ENCODE measurements at regions not wholly inside any gene's neighbourhood (a gene's known extent, or its start where the extent isn't known, plus 50 kb on each side); places are given as distances from the start of the nearest gene placed in this dataset.
"Not testable (repeated sequence)": the region's sequence is repeated elsewhere in the genome, so short reads cannot be mapped to it uniquely, and the experiment has no call there.

DNA sequence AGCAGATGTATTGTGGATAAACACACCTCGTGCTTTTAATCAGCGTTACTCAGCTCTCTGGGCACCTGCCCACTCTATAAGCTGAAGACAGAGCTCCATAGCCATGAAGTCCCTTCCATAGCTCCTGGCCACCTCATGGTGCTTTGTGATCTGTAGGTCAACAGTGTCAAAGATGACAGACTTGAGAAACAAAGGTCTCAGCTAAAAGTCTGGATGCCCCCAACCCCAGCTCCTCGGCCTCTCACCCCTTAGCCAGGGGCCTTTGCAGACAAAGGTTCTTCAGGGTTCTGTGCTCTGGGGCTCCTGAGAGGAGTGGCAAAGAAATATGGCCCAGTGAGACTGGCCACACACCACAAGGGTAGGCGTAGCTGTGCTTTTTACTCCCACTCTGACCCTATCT, 168.6 kb downstream of the KLF13 start:
- H3K4me1 Mint-ChIP-seq (ENCODE audit: low read depth) = no peaks in the 10 kb centered on the region
- no peaks in the 10 kb centered on the region for H3K36me3 Mint-ChIP-seq (ENCODE audit: low read depth)
- H3K9me3 Mint-ChIP-seq = peaks cover 14% of the 10 kb centered on the region
- H3K27ac Mint-ChIP-seq = no peak overlapping the region
- no peak overlapping the region for H3K4me3 Mint-ChIP-seq
- H3K27me3 Mint-ChIP-seq = peaks cover 18% of the 10 kb centered on the region
- intact Hi-C loops (cut with micrococcal nuclease) = loop anchor here (10.0 kb wide), 1 partner anchor 830 kb away; no protein-coding TSS in a partner anchor

- H3K27me3 Mint-ChIP-seq = peaks cover 18% of the 10 kb centered on the region
- intact Hi-C loops (cut with micrococcal nuclease) = loop anchor here (10.0 kb wide), 1 partner anchor 833 kb away; no protein-coding TSS in a partner anchor
- no peak overlapping the region for H3K4me3 Mint-ChIP-seq
- no peak overlapping the region for H3K27ac Mint-ChIP-seq
- H3K36me3 Mint-ChIP-seq (ENCODE audit: low read depth) = no peaks in the 10 kb centered on the region
- H3K9me3 Mint-ChIP-seq = no peaks in the 10 kb centered on the region
- H3K4me1 Mint-ChIP-seq (ENCODE audit: low read depth) = no peaks in the 10 kb centered on the region
Measured at GRCh38 chr15:31497838-31498237, 171.2 kb downstream of the KLF13 start.

DNA sequence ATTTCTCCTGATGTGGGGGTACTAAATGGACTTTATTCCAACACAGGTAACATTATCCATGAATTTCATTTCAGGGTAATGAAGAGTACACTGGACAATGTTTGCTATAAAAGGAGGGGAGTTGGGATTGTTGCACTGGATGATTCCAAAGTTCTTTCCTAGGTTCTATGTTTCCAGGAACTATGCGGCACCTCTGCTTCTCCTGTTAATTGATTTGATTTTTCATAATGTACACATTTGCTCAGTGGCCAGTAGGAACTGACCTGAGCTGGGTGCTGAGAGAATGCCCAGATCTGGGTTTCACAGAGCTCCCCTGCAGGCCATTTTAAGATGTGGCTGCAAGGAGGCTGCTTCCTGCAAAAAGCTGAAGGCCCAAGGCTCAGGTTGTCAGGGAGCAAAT, 171.7 kb downstream of the KLF13 start:
- Mint-ChIP-seq H3K4me3 (no peak overlapping the region), H3K36me3 (ENCODE audit: low read depth) (no peaks in the 10 kb centered on the region), H3K4me1 (ENCODE audit: low read depth) (no peaks in the 10 kb centered on the region), H3K9me3 (no peaks in the 10 kb centered on the region), H3K27me3 (peaks cover 19% of the 10 kb centered on the region), H3K27ac (no peak overlapping the region)
- intact Hi-C loops (cut with micrococcal nuclease) = loop anchor here (10.0 kb wide), 1 partner anchor 834 kb away; no protein-coding TSS in a partner anchor

- no peaks in the 10 kb centered on the region for H3K4me1 Mint-ChIP-seq (ENCODE audit: low read depth)
- H3K27ac Mint-ChIP-seq = no peak overlapping the region
- peaks cover 19% of the 10 kb centered on the region for H3K27me3 Mint-ChIP-seq
- no peak overlapping the region for H3K4me3 Mint-ChIP-seq
- intact Hi-C loops (cut with micrococcal nuclease) = loop anchor here (10.0 kb wide), 1 partner anchor 834 kb away; no protein-coding TSS in a partner anchor
- no peaks in the 10 kb centered on the region for H3K36me3 Mint-ChIP-seq (ENCODE audit: low read depth)
- no peaks in the 10 kb centered on the region for H3K9me3 Mint-ChIP-seq
Measured at GRCh38 chr15:31498756-31499155, 172.1 kb downstream of the KLF13 start.

DNA sequence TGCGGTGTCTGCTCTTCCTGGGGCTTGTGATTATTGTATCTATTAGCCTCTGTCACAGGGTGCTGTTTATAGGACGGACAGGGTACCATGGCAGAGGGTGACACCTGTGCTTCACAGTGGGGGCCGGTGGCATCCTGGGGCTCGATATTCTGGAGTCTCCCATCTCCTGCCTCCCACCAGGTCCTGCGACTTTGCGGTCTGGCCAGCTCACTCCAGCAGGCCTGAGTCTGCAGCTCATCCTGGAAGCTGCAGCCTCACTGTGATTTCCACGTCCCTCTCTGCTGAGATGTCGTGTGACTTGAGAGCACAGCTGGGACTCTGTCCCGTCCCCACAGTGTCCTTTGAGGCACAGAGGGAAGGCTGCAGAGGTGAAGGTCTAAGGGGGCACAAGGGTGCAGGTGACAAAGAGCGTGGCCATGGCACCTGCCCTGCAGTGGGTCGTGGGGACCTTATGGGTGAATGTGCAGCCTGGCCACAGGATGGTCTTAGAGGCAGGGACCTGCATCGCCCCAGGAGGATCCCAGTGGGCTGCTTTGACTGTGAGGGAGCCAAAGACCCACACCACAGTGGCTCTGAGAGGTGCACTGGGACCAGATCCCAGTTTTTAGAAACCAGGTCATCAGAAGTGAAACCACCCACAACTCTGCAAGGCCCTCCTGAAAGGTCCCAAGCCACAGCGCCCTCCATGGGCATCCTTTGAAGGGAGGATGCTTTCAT, 172.8 kb downstream of the KLF13 start:
- H3K4me3 Mint-ChIP-seq = no peak overlapping the region

DNA sequence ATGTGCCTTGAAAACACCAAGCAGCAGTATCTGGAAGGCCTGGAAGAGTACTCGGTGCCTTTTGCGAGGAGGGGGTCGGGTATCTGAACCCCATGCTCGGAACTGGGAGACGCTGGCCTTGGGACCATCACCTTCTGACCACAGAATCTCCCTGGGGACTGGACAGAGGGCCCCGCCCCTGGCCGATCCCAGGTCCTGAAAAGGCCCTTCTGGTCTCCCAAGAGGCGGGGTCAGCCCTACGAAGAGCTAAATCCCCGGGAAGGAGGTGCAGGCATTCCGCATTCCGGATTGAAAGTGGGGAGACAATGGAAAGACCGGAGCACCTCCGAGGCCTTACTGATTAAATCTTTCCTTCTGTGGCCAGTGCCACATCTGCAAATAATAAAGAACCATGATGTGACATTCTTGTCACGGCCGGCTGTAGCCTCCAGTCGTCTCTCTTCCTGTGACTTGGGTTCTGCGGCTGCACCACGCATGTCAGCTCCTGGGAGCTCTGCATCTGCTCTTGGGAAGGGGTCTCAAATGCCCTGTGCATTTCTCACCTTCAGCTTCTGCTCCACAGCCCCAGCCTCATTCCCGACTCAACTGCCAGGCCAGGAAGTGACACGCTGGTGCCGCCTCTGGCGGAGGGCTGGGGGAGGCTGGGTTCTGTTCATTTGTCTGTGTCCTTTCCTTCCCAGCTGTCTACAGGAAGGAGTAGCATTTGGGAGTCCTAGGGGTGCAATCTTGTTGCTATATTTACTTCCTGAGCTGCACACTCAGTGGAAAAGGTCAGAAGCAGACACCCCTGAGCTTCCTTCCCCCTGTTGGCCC, 173.5 kb downstream of the KLF13 start:
- Mint-ChIP-seq H3K4me3 (no peak overlapping the region), H3K4me1 (ENCODE audit: low read depth) (no peaks in the 10 kb centered on the region), H3K27me3 (peaks cover 15% of the 10 kb centered on the region), H3K27ac (no peak overlapping the region), H3K36me3 (ENCODE audit: low read depth) (no peaks in the 10 kb centered on the region), H3K9me3 (no peaks in the 10 kb centered on the region)
- intact Hi-C loops (cut with micrococcal nuclease) = loop anchor here (10.0 kb wide), 1 partner anchor 835 kb away; no protein-coding TSS in a partner anchor

More for the DNA sequence above, 172.8 kb downstream of the KLF13 start:
- peaks cover 15% of the 10 kb centered on the region for H3K27me3 Mint-ChIP-seq
- no peaks in the 10 kb centered on the region for H3K4me1 Mint-ChIP-seq (ENCODE audit: low read depth)
- no peaks in the 10 kb centered on the region for H3K36me3 Mint-ChIP-seq (ENCODE audit: low read depth)
- intact Hi-C loops (cut with micrococcal nuclease) = loop anchor here (10.0 kb wide), 1 partner anchor 835 kb away; no protein-coding TSS in a partner anchor
- no peak overlapping the region for H3K27ac Mint-ChIP-seq
- no peaks in the 10 kb centered on the region for H3K9me3 Mint-ChIP-seq

DNA sequence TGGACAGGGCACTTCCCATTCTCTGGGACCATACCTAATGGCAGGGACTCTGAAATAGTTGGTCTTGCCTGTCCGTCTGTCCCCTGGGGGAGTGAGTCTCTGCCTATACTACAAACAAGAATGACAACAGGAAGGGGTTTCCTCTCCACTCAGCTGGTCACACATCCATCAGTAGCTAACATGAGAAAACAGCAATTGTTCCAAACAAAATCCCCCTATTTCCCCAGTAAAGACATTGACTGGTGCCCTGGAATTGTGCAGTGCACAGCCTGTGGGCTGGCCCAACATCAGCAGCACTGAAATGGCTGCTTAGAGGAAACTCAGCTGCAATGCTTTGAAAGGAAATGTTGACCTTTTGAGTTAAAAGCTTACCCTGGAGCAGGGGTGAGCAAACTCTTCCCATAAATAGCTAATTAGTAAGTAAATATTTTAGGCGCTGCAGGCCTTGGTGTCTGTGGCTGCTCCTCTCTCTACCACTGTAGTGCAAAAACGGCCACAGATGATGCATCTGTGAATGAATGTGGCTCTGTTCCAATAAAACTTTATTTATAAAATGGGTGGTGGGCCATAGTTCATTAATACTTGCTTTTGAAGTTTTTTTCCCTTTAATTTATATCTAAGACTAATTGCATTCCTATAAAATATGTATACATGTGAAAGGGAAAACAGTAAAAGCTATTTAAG, 174.3 kb downstream of the KLF13 start:
- Mint-ChIP-seq H3K4me1 (ENCODE audit: low read depth) (no peaks in the 10 kb centered on the region), H3K27me3 (peaks cover 17% of the 10 kb centered on the region), H3K36me3 (ENCODE audit: low read depth) (no peaks in the 10 kb centered on the region), H3K4me3 (no peak overlapping the region), H3K9me3 (no peaks in the 10 kb centered on the region), H3K27ac (no peak overlapping the region)
- intact Hi-C loops (cut with micrococcal nuclease) = no loop called here

- Mint-ChIP-seq H3K9me3 (no peaks in the 10 kb centered on the region), H3K4me3 (no peak overlapping the region), H3K27ac (no peak overlapping the region), H3K36me3 (ENCODE audit: low read depth) (no peaks in the 10 kb centered on the region), H3K4me1 (ENCODE audit: low read depth) (no peaks in the 10 kb centered on the region), H3K27me3 (peaks cover 20% of the 10 kb centered on the region)
- intact Hi-C loops (cut with micrococcal nuclease) = no loop called here
Measured at GRCh38 chr15:31501536-31502157, 175.0 kb downstream of the KLF13 start.

GRCh38 chr15:31502541-31503229, 176.1 kb downstream of the KLF13 start:
- H3K27ac Mint-ChIP-seq = no peak overlapping the region
- H3K9me3 Mint-ChIP-seq = peaks cover 5% of the 10 kb centered on the region
- H3K4me3 Mint-ChIP-seq = no peak overlapping the region
- no peaks in the 10 kb centered on the region for H3K4me1 Mint-ChIP-seq (ENCODE audit: low read depth)
- no peaks in the 10 kb centered on the region for H3K36me3 Mint-ChIP-seq (ENCODE audit: low read depth)
- H3K27me3 Mint-ChIP-seq = peaks cover 28% of the 10 kb centered on the region
- intact Hi-C loops (cut with micrococcal nuclease) = no loop called here

DNA sequence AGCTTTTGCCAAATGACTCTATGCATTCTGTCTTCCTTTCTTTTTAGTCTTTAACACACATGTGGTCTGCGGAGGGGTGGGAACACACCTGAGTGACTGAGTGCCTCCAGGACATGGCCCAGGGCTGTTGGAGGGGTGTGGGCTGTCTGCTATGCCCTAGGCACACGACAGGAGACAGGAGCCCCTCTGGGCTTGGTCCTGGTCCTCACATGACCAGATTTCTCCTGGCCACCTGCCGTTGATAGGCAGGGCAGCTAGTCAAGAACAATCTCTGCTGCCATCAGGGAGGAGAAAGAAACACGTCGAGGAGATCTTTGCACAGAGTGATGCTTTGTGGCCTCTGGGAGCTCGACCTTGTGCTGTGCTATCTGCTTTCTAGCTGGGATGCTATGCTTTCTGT, 176.6 kb downstream of the KLF13 start:
- intact Hi-C loops (cut with micrococcal nuclease) = no loop called here
- Mint-ChIP-seq H3K4me1 (ENCODE audit: low read depth) (no peaks in the 10 kb centered on the region), H3K27me3 (peaks cover 33% of the 10 kb centered on the region), H3K4me3 (no peak overlapping the region), H3K27ac (no peak overlapping the region), H3K36me3 (ENCODE audit: low read depth) (no peaks in the 10 kb centered on the region), H3K9me3 (peaks cover 10% of the 10 kb centered on the region)

DNA sequence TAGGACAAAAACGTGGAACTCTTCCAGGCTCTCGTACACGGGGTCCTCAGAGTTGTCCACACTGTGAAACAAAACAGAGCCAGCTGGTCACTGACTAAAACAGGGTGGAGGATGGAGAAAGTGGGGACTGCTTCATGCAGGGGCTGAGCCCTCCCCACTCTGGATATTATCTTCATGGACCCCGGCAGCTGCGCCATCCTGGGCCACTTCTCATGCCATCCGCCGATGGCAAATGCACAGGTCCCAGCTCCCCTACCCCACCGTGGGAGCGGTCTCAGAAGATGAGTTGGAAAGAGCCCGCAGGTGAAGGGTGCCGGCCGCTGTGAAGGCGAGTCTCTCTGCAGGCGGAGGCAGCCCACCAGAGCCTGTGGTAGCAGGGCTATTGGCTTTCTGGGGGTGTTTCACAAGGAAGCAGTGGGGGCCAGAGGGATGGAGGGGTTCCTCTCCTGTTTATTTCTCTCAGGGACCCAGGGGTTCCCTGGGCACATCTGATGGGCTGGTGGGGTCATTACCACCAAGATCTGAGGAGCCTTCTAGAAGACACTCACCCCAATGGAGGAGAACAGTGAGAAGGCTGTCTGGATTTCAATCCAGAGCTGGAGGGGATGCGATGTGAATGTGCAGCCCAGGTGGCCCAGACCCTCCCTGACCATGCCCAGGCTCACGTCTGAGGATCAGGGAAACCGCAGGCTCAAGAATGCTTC, 177.3 kb downstream of the KLF13 start:
- no peak overlapping the region for H3K4me3 Mint-ChIP-seq
- H3K4me1 Mint-ChIP-seq (ENCODE audit: low read depth) = no peaks in the 10 kb centered on the region
- peaks cover 35% of the 10 kb centered on the region for H3K27me3 Mint-ChIP-seq
- H3K9me3 Mint-ChIP-seq = peaks cover 11% of the 10 kb centered on the region
- intact Hi-C loops (cut with micrococcal nuclease) = no loop called here
- H3K27ac Mint-ChIP-seq = no peak overlapping the region
- no peaks in the 10 kb centered on the region for H3K36me3 Mint-ChIP-seq (ENCODE audit: low read depth)

GRCh38 chr15:31504462-31504839, 177.8 kb downstream of the KLF13 start:
- H3K36me3 Mint-ChIP-seq (ENCODE audit: low read depth) = no peaks in the 10 kb centered on the region

GRCh38 chr15:31507573-31507972, 180.9 kb downstream of the KLF13 start:
- H3K4me3 Mint-ChIP-seq; H3K4me1 Mint-ChIP-seq (ENCODE audit: low read depth); H3K27ac Mint-ChIP-seq; H3K36me3 Mint-ChIP-seq (ENCODE audit: low read depth); intact Hi-C loops (cut with micrococcal nuclease): not testable (repeated sequence)
- Mint-ChIP-seq H3K27me3 (peaks cover 27% of the 10 kb centered on the region), H3K9me3 (peaks cover 11% of the 10 kb centered on the region)

More at GRCh38 chr15:31504462-31504839, 177.8 kb downstream of the KLF13 start:
- Mint-ChIP-seq H3K27me3 (peaks cover 32% of the 10 kb centered on the region), H3K27ac (no peak overlapping the region), H3K9me3 (peaks cover 11% of the 10 kb centered on the region), H3K4me3 (no peak overlapping the region), H3K4me1 (ENCODE audit: low read depth) (no peaks in the 10 kb centered on the region)
- intact Hi-C loops (cut with micrococcal nuclease) = no loop called here
